ENCODE measurements at regions not wholly inside any gene's neighbourhood (a gene's known extent, or its start where the extent isn't known, plus 50 kb on each side); places are given as distances from the start of the nearest gene placed in this dataset.

DNA sequence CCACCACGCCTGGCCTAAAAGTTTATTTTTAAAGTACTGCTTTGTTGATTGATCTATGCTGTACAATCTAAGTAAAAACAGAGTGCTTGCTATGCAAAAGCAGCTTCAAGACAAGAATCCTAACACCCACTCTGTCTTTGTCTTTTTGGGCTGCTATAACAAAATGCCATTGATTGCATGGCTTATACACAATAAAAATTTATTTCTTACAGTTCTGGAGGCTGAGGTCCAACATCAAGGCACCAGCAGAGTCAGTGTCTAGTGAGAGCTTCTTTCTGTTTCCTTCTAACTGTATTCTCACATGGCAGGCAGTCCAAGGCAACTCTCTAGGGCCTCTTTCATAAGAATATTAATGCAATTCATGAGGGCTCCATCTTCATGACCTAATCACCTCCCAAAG, 63.6 kb upstream of the GJA5 start:
- H3K4me3 ChIP-seq (ENCODE audit: control insufficient read depth, low read depth, low read length) = no peak overlapping the region
- DNase-seq (ENCODE audit: low read depth) = no peak
- TF ChIP-seq CTCF (conservative IDR thresholded peaks at IDR 0.05; ENCODE audit: control insufficient read depth, insufficient read depth, low read depth, low read length) = no peak

GRCh38 chr1:147824798-147825197, 64.4 kb upstream of the GJA5 start:
- no peak for DNase-seq (ENCODE audit: low read depth)
- no peak overlapping the region for H3K4me3 ChIP-seq (ENCODE audit: control insufficient read depth, low read depth, low read length)
- no peak for TF ChIP-seq CTCF (conservative IDR thresholded peaks at IDR 0.05; ENCODE audit: control insufficient read depth, insufficient read depth, low read depth, low read length)

DNA sequence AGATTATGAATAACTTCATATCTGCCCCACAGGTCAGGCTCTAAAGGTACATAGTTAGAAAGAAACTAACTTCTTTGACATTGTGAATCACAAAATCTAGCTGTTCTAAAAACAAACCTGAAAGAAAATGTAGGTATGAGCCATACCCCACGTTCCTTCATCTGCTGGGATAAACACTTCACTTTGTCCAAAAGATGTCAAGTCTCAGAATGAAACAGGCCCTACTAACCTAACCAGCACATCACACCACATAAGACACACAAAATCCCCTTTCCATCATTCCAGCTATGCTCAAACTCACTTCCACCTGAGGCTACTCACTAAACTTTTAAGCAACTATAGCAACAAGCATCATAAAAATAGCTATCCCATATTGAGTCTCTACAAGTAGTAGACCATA, 65.2 kb upstream of the GJA5 start:
- no peak for TF ChIP-seq CTCF (conservative IDR thresholded peaks at IDR 0.05; ENCODE audit: control insufficient read depth, insufficient read depth, low read depth, low read length)
- DNase-seq (ENCODE audit: low read depth) = no peak
- no peak overlapping the region for H3K4me3 ChIP-seq (ENCODE audit: control insufficient read depth, low read depth, low read length)

DNA sequence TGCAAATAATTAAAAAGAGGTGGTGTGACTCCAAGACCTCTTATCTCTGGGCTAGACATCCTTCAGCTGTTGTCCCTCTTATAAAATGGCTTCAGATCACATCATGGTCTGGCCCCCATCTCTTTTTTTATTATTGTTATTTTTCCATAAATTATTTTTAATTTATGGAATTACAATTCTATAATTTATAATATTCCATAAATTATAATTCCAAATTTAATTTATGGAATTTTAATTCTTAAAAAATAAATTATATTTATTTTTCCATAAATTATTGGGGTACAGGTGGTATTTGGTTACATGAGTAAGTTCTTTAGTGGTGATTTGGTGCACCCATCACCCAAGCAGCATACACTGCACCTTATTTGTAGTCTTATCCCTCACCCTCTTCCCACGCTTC, 65.9 kb upstream of the GJA5 start:
- DNase-seq (ENCODE audit: low read depth) = no peak
- no peak for TF ChIP-seq CTCF (conservative IDR thresholded peaks at IDR 0.05; ENCODE audit: control insufficient read depth, insufficient read depth, low read depth, low read length)
- H3K4me3 ChIP-seq (ENCODE audit: control insufficient read depth, low read depth, low read length) = no peak overlapping the region

GRCh38 chr1:147833231-147833860, 69.2 kb upstream of the GJA8 start:
- no peak for TF ChIP-seq CTCF (conservative IDR thresholded peaks at IDR 0.05; ENCODE audit: control insufficient read depth, insufficient read depth, low read depth, low read length)
- no peak for DNase-seq (ENCODE audit: low read depth)
- H3K4me3 ChIP-seq (ENCODE audit: control insufficient read depth, low read depth, low read length) = no peak overlapping the region

GRCh38 chr1:147834181-147834580, 68.4 kb upstream of the GJA8 start:
- DNase-seq (ENCODE audit: low read depth) = no peak
- TF ChIP-seq CTCF (conservative IDR thresholded peaks at IDR 0.05; ENCODE audit: control insufficient read depth, insufficient read depth, low read depth, low read length) = no peak
- H3K4me3 ChIP-seq (ENCODE audit: control insufficient read depth, low read depth, low read length) = no peak overlapping the region

GRCh38 chr1:147834810-147835209, 67.8 kb upstream of the GJA8 start:
- TF ChIP-seq CTCF (conservative IDR thresholded peaks at IDR 0.05; ENCODE audit: control insufficient read depth, insufficient read depth, low read depth, low read length) = no peak
- H3K4me3 ChIP-seq (ENCODE audit: control insufficient read depth, low read depth, low read length) = no peak overlapping the region
- no peak for DNase-seq (ENCODE audit: low read depth)

All from fibroblast of mammary gland (primary cell).